ENCODE measurements at regions not wholly inside any gene's neighbourhood (a gene's known extent, or its start where the extent isn't known, plus 50 kb on each side); places are given as distances from the start of the nearest gene placed in this dataset.

DNA sequence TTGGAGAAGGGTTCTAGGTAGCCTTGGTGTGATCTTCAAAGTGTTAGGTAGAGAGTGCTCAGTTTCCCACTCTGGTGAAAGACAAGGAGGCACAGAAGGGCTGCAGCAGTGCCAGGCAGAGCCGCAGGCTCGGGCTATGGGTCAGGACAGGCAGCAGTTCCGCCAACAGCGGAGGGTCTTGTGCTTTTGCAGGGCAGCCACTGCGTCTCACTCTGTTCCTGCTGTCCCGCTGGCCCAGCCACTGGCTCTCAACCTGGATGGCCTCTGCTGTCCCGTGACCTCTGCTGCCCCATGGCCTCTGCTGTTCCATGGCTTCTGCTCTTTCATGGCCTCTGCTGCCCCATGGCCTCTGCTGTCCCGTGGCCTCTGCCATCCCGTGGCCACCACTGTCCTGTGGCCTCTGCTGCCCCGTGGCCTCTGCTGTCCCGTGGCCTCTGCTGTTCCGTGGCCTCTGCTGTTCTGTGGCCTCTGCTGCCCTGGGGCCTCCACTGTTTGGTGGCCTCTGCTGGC is 175.7 kb downstream of the URI1 start:
- TF ChIP-seq, protein P1, sequence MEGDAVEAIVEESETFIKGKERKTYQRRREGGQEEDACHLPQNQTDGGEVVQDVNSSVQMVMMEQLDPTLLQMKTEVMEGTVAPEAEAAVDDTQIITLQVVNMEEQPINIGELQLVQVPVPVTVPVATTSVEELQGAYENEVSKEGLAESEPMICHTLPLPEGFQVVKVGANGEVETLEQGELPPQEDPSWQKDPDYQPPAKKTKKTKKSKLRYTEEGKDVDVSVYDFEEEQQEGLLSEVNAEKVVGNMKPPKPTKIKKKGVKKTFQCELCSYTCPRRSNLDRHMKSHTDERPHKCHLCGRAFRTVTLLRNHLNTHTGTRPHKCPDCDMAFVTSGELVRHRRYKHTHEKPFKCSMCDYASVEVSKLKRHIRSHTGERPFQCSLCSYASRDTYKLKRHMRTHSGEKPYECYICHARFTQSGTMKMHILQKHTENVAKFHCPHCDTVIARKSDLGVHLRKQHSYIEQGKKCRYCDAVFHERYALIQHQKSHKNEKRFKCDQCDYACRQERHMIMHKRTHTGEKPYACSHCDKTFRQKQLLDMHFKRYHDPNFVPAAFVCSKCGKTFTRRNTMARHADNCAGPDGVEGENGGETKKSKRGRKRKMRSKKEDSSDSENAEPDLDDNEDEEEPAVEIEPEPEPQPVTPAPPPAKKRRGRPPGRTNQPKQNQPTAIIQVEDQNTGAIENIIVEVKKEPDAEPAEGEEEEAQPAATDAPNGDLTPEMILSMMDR (IDR thresholded peaks at IDR 0.05), result no peak
- TF ChIP-seq POLR2A (IDR thresholded peaks at IDR 0.05), result no peak

Data from lower leg skin (tissue), 3 donors.